HepG2 (cell line): ENCODE measurements at regions not wholly inside any gene's neighbourhood (a gene's known extent, or its start where the extent isn't known, plus 50 kb on each side); places are given as distances from the start of the nearest gene placed in this dataset.

Experiments used
- ATAC-seq: fragments of 200-7000 bp; cut with Tn5 transposase; 3 replicates; pipeline ENCODE4 v1.9.1; 2020; ENCODE audit warnings: mild to moderate bottlenecking, moderate library complexity
- BruUV-seq: library from RNA; stranded (reverse); fragments of 400-500 nt; replicated peaks from 2 replicates; lab custom pipeline; 2021; lab: Mats Ljungman, UMichigan
- CTCF ChIA-PET: fragments of 300-600 bp; formaldehyde crosslinking; extraction: SDS; loops from one replicate; lab custom pipeline; 2021; ENCODE audit warnings: low total read pairs, inconsistent platforms, low intra/inter-chr PET ratio; lab: Yijun Ruan, JAX
- POLR2A ChIA-PET: fragments of 350-600 bp; sonication (Branson Sonifier 250); formaldehyde crosslinking; loops from one replicate; lab custom pipeline; 2020; ENCODE audit warnings: antibody characterized with exemption, inconsistent platforms; lab: Yijun Ruan, JAX
- DNase-seq: peaks from one replicate; pipeline ENCODE4 v3.0.0-alpha.2; 2015; ENCODE audit warnings: low spot score
- FAIRE-seq: peaks from 3 replicates; lab custom pipeline; 2011; peaks lifted over from hg19 to GRCh38; lab: Jason Lieb, UNC
- H2AFZ ChIP-seq: one replicate; pipeline ENCODE4 v1.6.1; 2011; ENCODE audit warnings: low read length, inconsistent platforms
- H3K27ac ChIP-seq: fragments of 300-600 bp; 3 replicates; pipeline ENCODE4 v1.8.0; 2011; ENCODE audit warnings: mixed run types, mild to moderate bottlenecking, mixed read lengths, low read length, inconsistent platforms; ENCODE audit not compliant: insufficient read depth; ENCODE audit errors: extremely low read length
- H3K27me3 ChIP-seq, 2 experiments: fragments of 200-600 bp in 1 of 2; 2 replicates in 1 of 2; 3 replicates in 1 of 2; pipeline versions ENCODE4 v1.6.0 to v1.8.0; 2011; ENCODE audit warnings: low read length in 2 of 2, mild to moderate bottlenecking in 2 of 2, moderate library complexity in 2 of 2, inconsistent platforms in 1 of 2; ENCODE audit not compliant: insufficient read depth in 2 of 2, control insufficient read depth in 1 of 2
- H3K36me3 ChIP-seq, 2 experiments: fragments of 200-600 bp in 1 of 2; replicated peaks in 1 of 2; 2 replicates in 1 of 2; 3 replicates in 1 of 2; pipeline versions ENCODE4 v1.5.1 to v1.8.0; 2011; ENCODE audit warnings: low read length in 2 of 2, inconsistent platforms in 1 of 2; ENCODE audit not compliant: insufficient read depth in 2 of 2, control insufficient read depth in 1 of 2
- H3K4me1 ChIP-seq: 2 replicates; pipeline ENCODE4 v1.5.1; 2012; ENCODE audit warnings: low read length, inconsistent platforms; ENCODE audit not compliant: insufficient read depth
- H3K4me2 ChIP-seq: 2 replicates; pipeline ENCODE4 v1.6.0; 2011; ENCODE audit warnings: low read depth, low read length, inconsistent platforms
- H3K4me3 ChIP-seq, 3 experiments: fragments of 200-600 bp in 1 of 3; sonication (generic), shearing (Covaris generic) in 1 of 3; replicated peaks in 1 of 3; 2 replicates each; pipeline ENCODE4 v1.5.1; 2011 to 2016; ENCODE audit warnings: low read length in 3 of 3, inconsistent platforms in 2 of 3, low read depth in 2 of 3, mild to moderate bottlenecking in 2 of 3, control low read depth in 1 of 3, mixed read lengths in 1 of 3; ENCODE audit not compliant: insufficient read depth in 1 of 3
- H3K79me2 ChIP-seq: one replicate; pipeline ENCODE4 v1.6.1; 2011; ENCODE audit warnings: low read length, inconsistent platforms; ENCODE audit not compliant: insufficient read depth
- H3K9ac ChIP-seq: 2 replicates; pipeline ENCODE4 v1.6.0; 2011; ENCODE audit warnings: mild to moderate bottlenecking, low read depth, low read length, inconsistent platforms; ENCODE audit not compliant: insufficient read depth
- H3K9me3 ChIP-seq: 2 replicates; pipeline ENCODE4 v1.5.1; 2012; ENCODE audit warnings: mild to moderate bottlenecking, low read length
- H4K20me1 ChIP-seq: 2 replicates; pipeline ENCODE4 v1.6.0; 2011; ENCODE audit warnings: inconsistent platforms, mild to moderate bottlenecking, low read length, moderate library complexity; ENCODE audit not compliant: insufficient read depth
- MEF2D ChIP-seq: sonication (generic); formaldehyde crosslinking; IDR thresholded peaks from 2 replicates; pipeline ENCODE4 v1.5.1; 2020; ENCODE audit warnings: mild to moderate bottlenecking, missing genetic modification reagents
- SALL2 ChIP-seq: sonication (generic); formaldehyde crosslinking; IDR thresholded peaks from 2 replicates; pipeline ENCODE4 v1.8.1; 2023; ENCODE audit warnings: mild to moderate bottlenecking, missing genetic modification reagents, inconsistent platforms
- ZBTB3 ChIP-seq: sonication (generic); formaldehyde crosslinking; IDR thresholded peaks from 2 replicates; pipeline ENCODE4 v1.4.0; 2020; ENCODE audit warnings: low read depth, mild to moderate bottlenecking, moderate library complexity, missing genetic modification reagents, borderline replicate concordance
- ZNF337 ChIP-seq: sonication (generic); formaldehyde crosslinking; IDR thresholded peaks from 2 replicates; pipeline ENCODE4 v1.5.1; 2020; ENCODE audit warnings: missing genetic modification reagents, low read depth, mild to moderate bottlenecking, borderline replicate concordance
- ZNF34 ChIP-seq: sonication (generic); formaldehyde crosslinking; IDR thresholded peaks from 2 replicates; pipeline ENCODE4 v1.4.0; 2020; ENCODE audit warnings: mild to moderate bottlenecking, missing genetic modification reagents, borderline replicate concordance
- ZNF350 ChIP-seq: sonication (generic); formaldehyde crosslinking; IDR thresholded peaks from 2 replicates; pipeline ENCODE4 v1.4.0; 2020; ENCODE audit warnings: mild to moderate bottlenecking, low read depth, missing genetic modification reagents, borderline replicate concordance
- ZNF510 ChIP-seq: sonication (generic); formaldehyde crosslinking; IDR thresholded peaks from 2 replicates; pipeline ENCODE4 v1.4.0; 2020; ENCODE audit warnings: low read depth, mild to moderate bottlenecking, missing genetic modification reagents
- ZNF598 ChIP-seq: sonication (generic); formaldehyde crosslinking; IDR thresholded peaks from 2 replicates; pipeline ENCODE4 v1.5.1; 2020; ENCODE audit warnings: mild to moderate bottlenecking, missing genetic modification reagents, borderline replicate concordance
- ZNF776 ChIP-seq: sonication (generic); formaldehyde crosslinking; IDR thresholded peaks from 2 replicates; pipeline ENCODE4 v1.4.0; 2020; ENCODE audit warnings: mild to moderate bottlenecking, missing genetic modification reagents
- in situ Hi-C: cut with HindIII; loops from 2 replicates; pipeline ENCODE4 v1.10.0; 2017; ENCODE audit warnings: low pct_unique_long_range_greater_than_20kb; ENCODE audit not compliant: extremely low pct_ligation_motif_present
- intact Hi-C: fragments of 100-400 bp; cut with micrococcal nuclease; formaldehyde crosslinking; loops from one replicate; pipeline ENCODE4 v1.10.0; 2022; ENCODE audit not compliant: unreplicated experiment
- TF ChIP-seq, protein P1 (sequence below): sonication (generic); formaldehyde crosslinking; IDR thresholded peaks from 2 replicates; pipeline ENCODE4 v1.9.0; 2021; ENCODE audit warnings: missing genetic modification reagents, borderline replicate concordance
- TF ChIP-seq, protein P2 (sequence below), 2 experiments: sonication (generic) in 1 of 2; formaldehyde crosslinking in 1 of 2; IDR thresholded peaks; 2 replicates each; pipeline versions ENCODE4 v1.6.1 to v1.9.0; 2014 to 2022; ENCODE audit warnings: antibody characterized with exemption in 1 of 2, borderline replicate concordance in 1 of 2, inconsistent platforms in 1 of 2, low read depth in 1 of 2, missing genetic modification reagents in 1 of 2
- TF ChIP-seq, protein P3 (sequence below): sonication (generic); formaldehyde crosslinking; IDR thresholded peaks from 2 replicates; pipeline ENCODE4 v1.5.1; 2020; ENCODE audit warnings: mild to moderate bottlenecking, missing genetic modification reagents, moderate library complexity
- TF ChIP-seq, protein P4 (sequence below): sonication (generic); formaldehyde crosslinking; IDR thresholded peaks from 2 replicates; pipeline ENCODE4 v1.5.0; 2020; ENCODE audit warnings: mild to moderate bottlenecking, low read depth, missing genetic modification reagents, borderline replicate concordance

DNA sequence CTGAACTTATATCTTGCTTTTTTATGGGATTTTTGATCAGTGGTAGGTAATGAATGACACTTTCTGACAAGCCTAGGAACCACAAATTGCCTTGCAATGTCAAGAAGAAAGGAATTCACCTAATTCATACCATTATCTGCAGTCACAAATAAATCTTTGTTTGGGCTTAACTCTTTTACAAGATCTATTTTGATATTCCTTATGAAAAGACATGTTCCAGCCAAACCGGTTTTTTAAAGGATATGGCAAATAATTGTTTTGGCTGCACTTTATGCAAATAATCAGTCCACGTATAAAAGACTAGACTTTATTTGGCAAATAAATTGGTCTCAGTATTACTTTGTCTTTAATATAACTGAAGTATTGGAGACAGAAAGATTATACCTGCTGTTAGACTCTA lies 771.7 kb upstream of the ADGRB3 start (continued):
- no peak for TF ChIP-seq ZNF337 (CRISPR knock-in tag)
- TF ChIP-seq ZNF776 (CRISPR knock-in tag), result no peak
- TF ChIP-seq ZNF598, result no peak

DNA sequence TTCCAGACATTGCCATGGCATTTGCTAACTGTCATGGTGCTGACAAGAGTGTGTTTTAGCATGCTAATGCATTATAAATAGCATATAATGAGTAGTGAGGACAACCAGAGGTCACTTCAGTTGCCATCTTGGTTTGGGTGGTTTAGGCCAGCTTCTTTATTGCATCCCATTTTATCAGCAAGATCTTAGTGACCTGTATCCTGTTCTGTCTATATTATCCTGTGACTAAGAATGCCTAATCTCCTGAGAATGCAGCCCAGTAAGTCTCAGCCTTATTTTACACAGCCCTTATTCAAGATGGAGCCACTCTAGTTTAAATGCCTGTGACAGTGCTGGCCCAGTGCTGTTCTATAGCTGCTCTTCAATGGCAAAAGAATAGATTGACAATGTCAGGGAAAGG lies 781.0 kb upstream of the ADGRB3 start:
- no peak overlapping the region for H3K27ac ChIP-seq
- ChIA-PET POLR2A (no interaction called here), CTCF (no interaction called here)
- no peak overlapping the region for H3K9ac ChIP-seq
- intact Hi-C loops, result no loop called here
- in situ Hi-C loops, result no loop called here
- peaks cover 24% of the 10 kb centered on the region for H3K9me3 ChIP-seq
- no peak for ATAC-seq
- no peaks in the 10 kb centered on the region for H3K36me3 ChIP-seq
- no peak overlapping the region for H3K4me2 ChIP-seq
- no peak overlapping the region for H2AFZ ChIP-seq
- no TSS peak for BruUV-seq
- no peak for DNase-seq
- no peaks in the 10 kb centered on the region for H4K20me1 ChIP-seq
- no peak for FAIRE-seq
- H3K4me3 ChIP-seq, result no peak overlapping the region
- no peaks in the 10 kb centered on the region for H3K4me1 ChIP-seq
- no peaks in the 10 kb centered on the region for H3K27me3 ChIP-seq
- no peaks in the 10 kb centered on the region for H3K79me2 ChIP-seq
- TF ChIP-seq, protein P1, sequence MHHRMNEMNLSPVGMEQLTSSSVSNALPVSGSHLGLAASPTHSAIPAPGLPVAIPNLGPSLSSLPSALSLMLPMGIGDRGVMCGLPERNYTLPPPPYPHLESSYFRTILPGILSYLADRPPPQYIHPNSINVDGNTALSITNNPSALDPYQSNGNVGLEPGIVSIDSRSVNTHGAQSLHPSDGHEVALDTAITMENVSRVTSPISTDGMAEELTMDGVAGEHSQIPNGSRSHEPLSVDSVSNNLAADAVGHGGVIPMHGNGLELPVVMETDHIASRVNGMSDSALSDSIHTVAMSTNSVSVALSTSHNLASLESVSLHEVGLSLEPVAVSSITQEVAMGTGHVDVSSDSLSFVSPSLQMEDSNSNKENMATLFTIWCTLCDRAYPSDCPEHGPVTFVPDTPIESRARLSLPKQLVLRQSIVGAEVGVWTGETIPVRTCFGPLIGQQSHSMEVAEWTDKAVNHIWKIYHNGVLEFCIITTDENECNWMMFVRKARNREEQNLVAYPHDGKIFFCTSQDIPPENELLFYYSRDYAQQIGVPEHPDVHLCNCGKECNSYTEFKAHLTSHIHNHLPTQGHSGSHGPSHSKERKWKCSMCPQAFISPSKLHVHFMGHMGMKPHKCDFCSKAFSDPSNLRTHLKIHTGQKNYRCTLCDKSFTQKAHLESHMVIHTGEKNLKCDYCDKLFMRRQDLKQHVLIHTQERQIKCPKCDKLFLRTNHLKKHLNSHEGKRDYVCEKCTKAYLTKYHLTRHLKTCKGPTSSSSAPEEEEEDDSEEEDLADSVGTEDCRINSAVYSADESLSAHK, result no peak
- no peak for TF ChIP-seq ZNF510
- no peak for TF ChIP-seq ZNF350
- TF ChIP-seq ZNF34, result no peak
- TF ChIP-seq SALL2 (CRISPR knock-in tag), result no peak
- TF ChIP-seq, protein P2, sequence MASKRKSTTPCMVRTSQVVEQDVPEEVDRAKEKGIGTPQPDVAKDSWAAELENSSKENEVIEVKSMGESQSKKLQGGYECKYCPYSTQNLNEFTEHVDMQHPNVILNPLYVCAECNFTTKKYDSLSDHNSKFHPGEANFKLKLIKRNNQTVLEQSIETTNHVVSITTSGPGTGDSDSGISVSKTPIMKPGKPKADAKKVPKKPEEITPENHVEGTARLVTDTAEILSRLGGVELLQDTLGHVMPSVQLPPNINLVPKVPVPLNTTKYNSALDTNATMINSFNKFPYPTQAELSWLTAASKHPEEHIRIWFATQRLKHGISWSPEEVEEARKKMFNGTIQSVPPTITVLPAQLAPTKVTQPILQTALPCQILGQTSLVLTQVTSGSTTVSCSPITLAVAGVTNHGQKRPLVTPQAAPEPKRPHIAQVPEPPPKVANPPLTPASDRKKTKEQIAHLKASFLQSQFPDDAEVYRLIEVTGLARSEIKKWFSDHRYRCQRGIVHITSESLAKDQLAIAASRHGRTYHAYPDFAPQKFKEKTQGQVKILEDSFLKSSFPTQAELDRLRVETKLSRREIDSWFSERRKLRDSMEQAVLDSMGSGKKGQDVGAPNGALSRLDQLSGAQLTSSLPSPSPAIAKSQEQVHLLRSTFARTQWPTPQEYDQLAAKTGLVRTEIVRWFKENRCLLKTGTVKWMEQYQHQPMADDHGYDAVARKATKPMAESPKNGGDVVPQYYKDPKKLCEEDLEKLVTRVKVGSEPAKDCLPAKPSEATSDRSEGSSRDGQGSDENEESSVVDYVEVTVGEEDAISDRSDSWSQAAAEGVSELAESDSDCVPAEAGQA (IDR thresholded peaks at IDR 0.05; ENCODE audit: low read depth), result no peak
- TF ChIP-seq, protein P2 (CRISPR knock-in tag; IDR thresholded peaks at IDR 0.05; ENCODE audit: borderline replicate concordance), result no peak
- TF ChIP-seq MEF2D (CRISPR knock-in tag), result no peak
- TF ChIP-seq, protein P3, sequence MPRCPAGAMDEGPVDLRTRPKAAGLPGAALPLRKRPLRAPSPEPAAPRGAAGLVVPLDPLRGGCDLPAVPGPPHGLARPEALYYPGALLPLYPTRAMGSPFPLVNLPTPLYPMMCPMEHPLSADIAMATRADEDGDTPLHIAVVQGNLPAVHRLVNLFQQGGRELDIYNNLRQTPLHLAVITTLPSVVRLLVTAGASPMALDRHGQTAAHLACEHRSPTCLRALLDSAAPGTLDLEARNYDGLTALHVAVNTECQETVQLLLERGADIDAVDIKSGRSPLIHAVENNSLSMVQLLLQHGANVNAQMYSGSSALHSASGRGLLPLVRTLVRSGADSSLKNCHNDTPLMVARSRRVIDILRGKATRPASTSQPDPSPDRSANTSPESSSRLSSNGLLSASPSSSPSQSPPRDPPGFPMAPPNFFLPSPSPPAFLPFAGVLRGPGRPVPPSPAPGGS (CRISPR knock-in tag), result no peak
- TF ChIP-seq, protein P4, sequence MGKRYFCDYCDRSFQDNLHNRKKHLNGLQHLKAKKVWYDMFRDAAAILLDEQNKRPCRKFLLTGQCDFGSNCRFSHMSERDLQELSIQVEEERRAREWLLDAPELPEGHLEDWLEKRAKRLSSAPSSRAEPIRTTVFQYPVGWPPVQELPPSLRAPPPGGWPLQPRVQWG (CRISPR knock-in tag), result no peak
- no peak for TF ChIP-seq ZBTB3 (CRISPR knock-in tag)
